ENCODE measurements at regions not wholly inside any gene's neighbourhood (a gene's known extent, or its start where the extent isn't known, plus 50 kb on each side); places are given as distances from the start of the nearest gene placed in this dataset.

GRCh38 chr15:95987886-95988573 lies 342.5 kb upstream of the NR2F2 start:
- no peak for TF ChIP-seq CTCF (IDR thresholded peaks at IDR 0.05)
- TF ChIP-seq CDX4 (CRISPR knock-in tag; IDR thresholded peaks at IDR 0.05; ENCODE audit: borderline replicate concordance) = no peak
- TF ChIP-seq TEAD4 (CRISPR knock-in tag; IDR thresholded peaks at IDR 0.05) = no peak
- no peak for TF ChIP-seq ZBTB21 (CRISPR knock-in tag; IDR thresholded peaks at IDR 0.05; ENCODE audit: borderline replicate concordance)
